ENCODE measurements at regions not wholly inside any gene's neighbourhood (a gene's known extent, or its start where the extent isn't known, plus 50 kb on each side); places are given as distances from the start of the nearest gene placed in this dataset.
"Not testable (repeated sequence)": the region's sequence is repeated elsewhere in the genome, so short reads cannot be mapped to it uniquely, and the experiment has no call there.

DNA sequence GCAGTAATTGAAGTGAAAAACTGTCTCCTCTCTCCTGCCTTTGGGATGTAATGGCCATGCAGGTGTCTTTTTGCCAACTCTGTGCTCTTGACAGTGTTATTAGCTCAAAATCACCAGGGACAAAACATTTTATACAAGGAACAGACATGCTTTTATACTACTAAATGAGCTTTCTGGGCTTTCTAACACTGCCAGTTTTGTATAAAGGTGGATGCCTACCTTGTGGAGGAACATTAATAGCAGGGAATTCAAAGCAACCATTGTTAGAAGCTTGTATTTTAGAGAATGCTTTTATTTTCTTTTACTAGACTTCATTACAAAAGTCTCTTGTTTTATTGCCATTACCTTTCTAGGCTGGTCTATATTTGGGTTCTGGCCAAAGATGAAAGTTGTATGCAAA, 54.7 kb upstream of the ARSJ start:
- Histone ChIP-seq H3K9me3 (replicated peaks; ENCODE audit: control insufficient read depth, low read depth, low read length) (no peaks in the 10 kb centered on the region), H3K27ac (ENCODE audit: low read length) (no peak overlapping the region), H3K27me3 (ENCODE audit: control insufficient read depth, insufficient read depth, low read length) (no peaks in the 10 kb centered on the region), H3K4me1 (ENCODE audit: control insufficient read depth, insufficient read depth, low read length) (no peaks in the 10 kb centered on the region), H3K4me3 (ENCODE audit: low read length) (no peak overlapping the region), H3K36me3 (ENCODE audit: control insufficient read depth, insufficient read depth, low read length) (no peaks in the 10 kb centered on the region)
- no peak for DNase-seq

DNA sequence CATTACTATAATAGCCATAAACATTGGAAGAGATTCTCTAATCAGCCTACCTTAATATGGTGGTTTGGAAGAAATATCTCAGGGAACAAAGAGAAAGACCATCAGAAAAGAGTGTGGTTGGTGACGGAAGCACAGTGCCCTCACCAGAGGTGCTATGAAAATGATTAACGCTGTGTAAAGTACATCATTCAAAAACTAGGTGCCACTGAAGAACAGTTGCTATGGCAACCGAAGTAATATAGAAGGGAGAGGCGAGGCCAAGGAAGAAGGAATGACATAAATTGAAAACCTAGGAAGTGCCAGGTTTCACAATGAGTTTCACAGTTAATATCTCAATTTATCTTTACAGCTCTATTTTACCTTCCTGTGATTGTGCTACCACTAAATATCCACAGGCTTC, 57.0 kb upstream of the ARSJ start:
- Histone ChIP-seq H3K36me3 (ENCODE audit: control insufficient read depth, insufficient read depth, low read length) (no peaks in the 10 kb centered on the region), H3K4me1 (ENCODE audit: control insufficient read depth, insufficient read depth, low read length) (no peaks in the 10 kb centered on the region), H3K27ac (ENCODE audit: low read length) (no peak overlapping the region), H3K4me3 (ENCODE audit: low read length) (no peak overlapping the region), H3K9me3 (replicated peaks; ENCODE audit: control insufficient read depth, low read depth, low read length) (no peaks in the 10 kb centered on the region), H3K27me3 (ENCODE audit: control insufficient read depth, insufficient read depth, low read length) (no peaks in the 10 kb centered on the region)
- 80% methylated on average over 2 of the region's 4 CpGs for WGBS (ENCODE audit: insufficient coverage)
- no peak for DNase-seq

DNA sequence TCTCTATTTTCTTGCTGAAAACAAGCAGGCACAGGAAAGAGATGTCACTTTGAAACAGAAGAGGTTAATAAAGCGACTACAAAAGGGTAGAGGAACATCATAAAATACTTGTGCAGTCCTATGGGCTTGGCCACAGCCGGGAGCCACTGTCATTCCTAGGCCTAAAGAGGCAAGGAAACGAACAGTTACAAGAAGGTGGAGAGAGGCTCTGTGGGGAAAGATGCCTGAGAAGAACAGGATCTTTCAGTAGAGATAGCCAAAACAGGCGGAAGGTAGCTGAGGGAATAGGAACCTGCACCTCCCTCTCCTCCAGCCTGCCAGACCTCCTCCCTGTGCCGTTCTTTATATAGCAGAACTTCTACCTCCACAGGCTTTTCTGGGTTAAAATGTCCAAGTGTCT, 57.4 kb upstream of the ARSJ start:
- Histone ChIP-seq H3K9me3 (replicated peaks; ENCODE audit: control insufficient read depth, low read depth, low read length) (no peaks in the 10 kb centered on the region), H3K36me3 (ENCODE audit: control insufficient read depth, insufficient read depth, low read length) (no peaks in the 10 kb centered on the region), H3K4me3 (ENCODE audit: low read length) (no peak overlapping the region), H3K27ac (ENCODE audit: low read length) (no peak overlapping the region), H3K27me3 (ENCODE audit: control insufficient read depth, insufficient read depth, low read length) (no peaks in the 10 kb centered on the region), H3K4me1 (ENCODE audit: control insufficient read depth, insufficient read depth, low read length) (no peaks in the 10 kb centered on the region)
- no peak for DNase-seq
- WGBS (ENCODE audit: insufficient coverage): 54% methylated on average over 2 of the region's 5 CpGs

DNA sequence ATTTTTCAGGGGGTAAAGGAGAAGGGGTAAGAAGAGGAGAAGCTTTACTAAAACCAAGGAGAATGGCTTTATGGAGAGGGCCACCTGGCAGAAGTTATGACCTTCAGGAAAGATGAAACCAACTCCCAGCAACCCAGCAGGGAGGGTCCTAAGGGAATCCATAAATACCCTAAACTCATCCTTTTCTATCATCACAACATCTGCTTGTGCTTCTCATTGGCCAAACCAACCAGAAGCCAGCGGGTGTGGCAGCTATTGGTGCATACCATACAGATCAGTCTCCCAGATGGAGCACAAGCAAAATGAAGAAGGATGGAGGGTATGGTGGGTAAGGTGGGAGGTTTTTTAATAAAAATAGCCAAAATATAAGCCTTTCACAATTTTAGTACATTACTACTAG, 58.5 kb upstream of the ARSJ start:
- no CpG with 5 or more reads among the region's 1 CpG for WGBS (ENCODE audit: insufficient coverage)
- H3K27me3 ChIP-seq (ENCODE audit: control insufficient read depth, insufficient read depth, low read length): no peaks in the 10 kb centered on the region
- no peaks in the 10 kb centered on the region for H3K4me1 ChIP-seq (ENCODE audit: control insufficient read depth, insufficient read depth, low read length)
- DNase-seq: no peak
- H3K4me3 ChIP-seq (ENCODE audit: low read length): no peak overlapping the region
- H3K36me3 ChIP-seq (ENCODE audit: control insufficient read depth, insufficient read depth, low read length): no peaks in the 10 kb centered on the region
- no peak overlapping the region for H3K27ac ChIP-seq (ENCODE audit: low read length)
- H3K9me3 ChIP-seq (replicated peaks; ENCODE audit: control insufficient read depth, low read depth, low read length): no peaks in the 10 kb centered on the region

DNA sequence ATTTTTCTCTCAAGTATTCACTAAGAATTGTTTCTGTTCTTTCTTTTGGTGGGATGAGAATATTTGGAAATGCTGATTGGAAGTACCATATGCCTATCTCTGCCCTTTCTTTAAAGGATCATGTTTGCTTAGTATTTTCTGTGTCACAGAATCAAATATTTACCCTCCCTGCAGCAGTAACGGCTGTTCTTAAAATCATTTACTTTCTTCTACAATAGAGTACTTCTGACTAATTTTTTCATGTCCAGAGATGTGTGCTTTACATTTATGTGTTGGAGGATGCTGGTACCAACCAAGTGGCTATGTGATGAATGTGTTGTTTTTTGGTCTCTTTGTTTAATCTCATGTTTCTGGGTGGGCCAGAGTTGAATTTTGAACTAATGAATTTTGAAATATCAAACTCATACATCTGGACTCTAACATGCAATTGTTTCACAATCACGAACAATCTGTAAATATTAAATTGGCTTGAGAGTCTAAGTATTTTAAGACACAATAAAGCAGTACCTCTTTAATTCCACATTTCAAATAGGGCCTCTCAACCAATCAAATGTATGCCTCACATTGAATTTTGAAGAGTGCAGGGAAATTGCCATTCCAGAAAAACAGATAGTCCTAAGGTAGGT, 59.4 kb upstream of the ARSJ start:
- WGBS (ENCODE audit: insufficient coverage): no CpG with 5 or more reads among the region's 2 CpGs

DNA sequence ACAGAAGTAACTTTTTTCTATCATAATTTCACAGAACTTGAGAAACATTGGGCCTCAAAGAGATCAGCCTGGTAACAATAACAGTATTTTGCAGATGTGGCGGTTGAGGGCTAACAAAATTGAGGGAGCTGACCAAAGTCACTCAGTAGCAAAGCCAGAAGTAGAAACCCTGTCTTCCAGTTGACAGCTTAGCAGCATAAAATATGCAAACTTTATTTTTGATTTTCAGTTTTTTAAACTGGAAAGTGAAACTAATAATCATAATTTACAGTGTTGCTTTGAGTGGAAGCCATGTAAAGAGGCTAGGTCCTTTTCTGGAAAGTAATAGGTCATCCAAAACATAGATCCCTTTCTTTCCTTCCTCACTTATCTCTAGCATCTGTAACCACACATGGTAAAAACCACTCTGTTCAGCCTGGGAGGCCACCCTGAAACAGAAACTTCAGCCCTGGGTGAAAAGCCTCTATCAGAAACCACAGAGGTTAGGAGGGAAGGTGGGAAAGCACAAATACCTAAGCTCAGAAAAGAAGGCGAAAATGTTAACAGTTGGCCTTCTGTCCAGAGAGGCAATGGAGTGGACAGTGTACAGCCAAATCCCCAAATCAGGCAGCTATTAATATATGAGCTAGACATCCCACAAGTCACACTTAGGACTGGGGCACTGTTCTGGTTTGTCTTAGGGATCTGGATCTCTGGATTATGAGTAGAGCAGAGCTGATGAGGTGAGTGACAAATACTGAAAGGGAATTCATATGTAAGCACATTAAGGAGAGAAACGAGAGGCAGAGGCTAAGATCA, 61.1 kb upstream of the ARSJ start:
- Histone ChIP-seq H3K9me3 (replicated peaks; ENCODE audit: control insufficient read depth, low read depth, low read length) (no peaks in the 10 kb centered on the region), H3K36me3 (ENCODE audit: control insufficient read depth, insufficient read depth, low read length) (no peaks in the 10 kb centered on the region), H3K4me3 (ENCODE audit: low read length) (no peak overlapping the region), H3K27me3 (ENCODE audit: control insufficient read depth, insufficient read depth, low read length) (no peaks in the 10 kb centered on the region), H3K4me1 (ENCODE audit: control insufficient read depth, insufficient read depth, low read length) (no peaks in the 10 kb centered on the region), H3K27ac (ENCODE audit: low read length) (no peak overlapping the region)
- no peak for DNase-seq
- WGBS (ENCODE audit: insufficient coverage): 80% methylated on average over 1 of the region's 3 CpGs

More for the DNA sequence above, 59.4 kb upstream of the ARSJ start:
- Histone ChIP-seq H3K27ac (ENCODE audit: low read length) (no peak overlapping the region), H3K36me3 (ENCODE audit: control insufficient read depth, insufficient read depth, low read length) (no peaks in the 10 kb centered on the region), H3K4me1 (ENCODE audit: control insufficient read depth, insufficient read depth, low read length) (no peaks in the 10 kb centered on the region), H3K4me3 (ENCODE audit: low read length) (no peak overlapping the region), H3K27me3 (ENCODE audit: control insufficient read depth, insufficient read depth, low read length) (no peaks in the 10 kb centered on the region), H3K9me3 (replicated peaks; ENCODE audit: control insufficient read depth, low read depth, low read length) (no peaks in the 10 kb centered on the region)
- no peak for DNase-seq

DNA sequence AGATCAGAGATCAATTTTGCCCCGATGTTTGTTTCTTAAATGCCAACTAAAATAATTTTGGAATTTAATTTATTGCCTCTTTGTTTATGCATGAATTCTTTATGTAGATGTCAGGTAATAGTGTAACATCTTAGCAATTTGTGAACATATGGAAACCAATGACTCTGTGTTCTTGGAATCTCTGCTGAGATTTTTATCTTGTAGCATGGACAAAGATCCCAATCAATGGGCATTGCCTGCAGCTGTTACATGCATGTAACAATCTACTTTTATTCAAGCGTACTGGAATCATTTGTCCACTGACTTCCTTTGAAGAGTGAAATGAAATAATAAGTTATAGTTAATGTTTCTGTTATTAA, 61.6 kb upstream of the ARSJ start:
- H3K4me1 ChIP-seq (ENCODE audit: control insufficient read depth, insufficient read depth, low read length): no peaks in the 10 kb centered on the region

DNA sequence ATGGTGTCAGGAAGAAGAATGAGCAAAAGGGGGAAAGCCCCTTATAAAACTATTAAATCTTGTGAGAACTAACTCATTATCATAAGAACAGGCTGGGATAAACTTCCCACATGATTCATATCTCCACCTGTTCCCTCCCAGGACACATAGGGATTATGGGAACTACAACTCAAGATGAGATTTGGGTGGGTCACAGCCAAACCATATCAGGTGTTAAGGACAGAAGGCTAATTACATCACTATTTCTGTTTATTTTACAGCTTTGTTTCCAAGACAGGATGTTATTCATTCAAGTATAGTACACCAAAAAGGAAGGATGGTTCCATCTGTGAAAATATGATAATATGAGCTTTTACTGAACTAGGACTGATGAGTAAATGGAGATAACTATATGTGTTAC, 63.7 kb upstream of the ARSJ start:
- no peak for DNase-seq
- Histone ChIP-seq H3K9me3 (replicated peaks; ENCODE audit: control insufficient read depth, low read depth, low read length) (no peaks in the 10 kb centered on the region), H3K36me3 (ENCODE audit: control insufficient read depth, insufficient read depth, low read length) (no peaks in the 10 kb centered on the region)

More for the DNA sequence above, 61.6 kb upstream of the ARSJ start:
- H3K9me3 ChIP-seq (replicated peaks; ENCODE audit: control insufficient read depth, low read depth, low read length): no peaks in the 10 kb centered on the region
- H3K36me3 ChIP-seq (ENCODE audit: control insufficient read depth, insufficient read depth, low read length): no peaks in the 10 kb centered on the region
- no peak overlapping the region for H3K27ac ChIP-seq (ENCODE audit: low read length)
- no peak for DNase-seq
- no CpG with 5 or more reads among the region's 2 CpGs for WGBS (ENCODE audit: insufficient coverage)
- H3K4me3 ChIP-seq (ENCODE audit: low read length): no peak overlapping the region
- H3K27me3 ChIP-seq (ENCODE audit: control insufficient read depth, insufficient read depth, low read length): no peaks in the 10 kb centered on the region

DNA sequence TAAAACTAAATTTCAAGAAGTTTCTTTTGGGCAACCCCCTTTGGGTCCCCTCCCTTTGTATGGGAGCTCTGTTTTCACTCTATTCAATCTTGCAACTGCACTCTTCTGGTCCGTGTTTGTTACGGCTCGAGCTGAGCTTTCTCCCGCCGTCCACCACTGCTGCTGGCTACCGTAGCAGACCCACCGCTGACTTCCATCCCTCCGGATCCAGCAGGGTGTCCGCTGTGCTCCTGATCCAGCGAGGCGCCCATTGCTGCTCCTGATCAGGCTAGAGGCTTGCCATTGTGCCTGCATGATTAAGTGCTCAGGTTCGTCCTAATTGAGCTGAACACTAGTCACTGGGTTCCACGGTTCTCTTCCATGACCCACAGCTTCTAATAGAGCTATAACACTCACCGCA, 64.9 kb upstream of the ARSJ start:
- not testable (repeated sequence) for DNase-seq; H3K4me1 ChIP-seq (ENCODE audit: control insufficient read depth, insufficient read depth, low read length); H3K27ac ChIP-seq (ENCODE audit: low read length); H3K4me3 ChIP-seq (ENCODE audit: low read length); H3K9me3 ChIP-seq (replicated peaks; ENCODE audit: control insufficient read depth, low read depth, low read length); H3K27me3 ChIP-seq (ENCODE audit: control insufficient read depth, insufficient read depth, low read length); H3K36me3 ChIP-seq (ENCODE audit: control insufficient read depth, insufficient read depth, low read length)
- 94% methylated on average over 12 of the region's 14 CpGs for WGBS (ENCODE audit: insufficient coverage)

More for the DNA sequence above, 63.7 kb upstream of the ARSJ start:
- H3K27me3 ChIP-seq (ENCODE audit: control insufficient read depth, insufficient read depth, low read length): no peaks in the 10 kb centered on the region
- H3K4me1 ChIP-seq (ENCODE audit: control insufficient read depth, insufficient read depth, low read length): no peaks in the 10 kb centered on the region
- H3K4me3 ChIP-seq (ENCODE audit: low read length): no peak overlapping the region
- no peak overlapping the region for H3K27ac ChIP-seq (ENCODE audit: low read length)

DNA sequence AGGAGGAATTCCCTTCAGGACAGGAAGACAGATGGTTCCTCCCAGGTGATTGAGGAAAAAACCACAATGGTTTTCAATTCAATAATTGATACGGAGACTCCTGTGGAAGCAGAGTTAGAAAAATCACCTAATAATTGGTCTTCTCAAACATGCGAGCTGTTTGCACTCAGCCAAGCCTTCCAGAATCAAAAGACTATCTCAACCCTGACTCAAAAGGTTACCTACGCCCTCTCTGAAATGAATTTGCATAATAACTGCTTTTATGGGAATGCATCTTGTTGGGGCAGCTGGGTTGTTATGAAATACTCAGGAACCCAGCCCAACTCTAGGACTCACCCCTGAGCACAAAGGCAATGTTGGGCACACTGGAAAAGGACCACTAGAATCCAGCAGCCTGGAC, 66.9 kb upstream of the ARSJ start:
- WGBS (ENCODE audit: insufficient coverage): no CpG with 5 or more reads among the region's 3 CpGs
- Histone ChIP-seq H3K9me3 (replicated peaks; ENCODE audit: control insufficient read depth, low read depth, low read length) (no peaks in the 10 kb centered on the region), H3K4me3 (ENCODE audit: low read length) (no peak overlapping the region), H3K27me3 (ENCODE audit: control insufficient read depth, insufficient read depth, low read length) (no peaks in the 10 kb centered on the region), H3K36me3 (ENCODE audit: control insufficient read depth, insufficient read depth, low read length) (no peaks in the 10 kb centered on the region), H3K27ac (ENCODE audit: low read length) (no peak overlapping the region), H3K4me1 (ENCODE audit: control insufficient read depth, insufficient read depth, low read length) (no peaks in the 10 kb centered on the region)
- no peak for DNase-seq

DNA sequence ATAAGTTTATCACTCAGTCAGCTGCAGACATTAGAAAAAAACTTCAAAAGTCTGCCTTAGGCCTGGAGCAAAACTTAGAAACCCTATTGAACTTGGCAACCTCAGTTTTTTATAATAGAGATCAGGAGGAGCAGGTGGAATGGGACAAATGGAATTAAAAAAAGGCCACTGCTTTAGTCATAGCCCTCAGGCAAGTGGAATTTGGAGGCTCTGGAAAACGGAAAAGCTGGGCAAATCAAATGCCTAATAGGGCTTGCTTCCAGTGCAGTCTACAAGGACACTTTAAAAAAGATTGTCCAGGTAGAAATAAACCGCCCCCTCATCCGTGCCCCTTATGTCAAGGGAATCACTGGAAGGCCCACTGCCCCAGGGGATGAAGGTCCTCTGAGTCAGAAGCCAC, 68.7 kb upstream of the ARSJ start:
- H3K4me3 ChIP-seq (ENCODE audit: low read length); DNase-seq; H3K36me3 ChIP-seq (ENCODE audit: control insufficient read depth, insufficient read depth, low read length); H3K27me3 ChIP-seq (ENCODE audit: control insufficient read depth, insufficient read depth, low read length); H3K9me3 ChIP-seq (replicated peaks; ENCODE audit: control insufficient read depth, low read depth, low read length); H3K4me1 ChIP-seq (ENCODE audit: control insufficient read depth, insufficient read depth, low read length); H3K27ac ChIP-seq (ENCODE audit: low read length): not testable (repeated sequence)
- 60% methylated on average over 1 of the region's 3 CpGs for WGBS (ENCODE audit: insufficient coverage)
